HG03139 (cell line): ENCODE measurements at regions not wholly inside any gene's neighbourhood (a gene's known extent, or its start where the extent isn't known, plus 50 kb on each side); places are given as distances from the start of the nearest gene placed in this dataset.
"Not testable (repeated sequence)": the region's sequence is repeated elsewhere in the genome, so short reads cannot be mapped to it uniquely, and the experiment has no call there.

Source experiments
- ATAC-seq: cut with Tn5 transposase; IDR thresholded peaks from one replicate; pipeline ENCODE4 v1.9.1; 2021; ENCODE audit not compliant: unreplicated experiment

DNA sequence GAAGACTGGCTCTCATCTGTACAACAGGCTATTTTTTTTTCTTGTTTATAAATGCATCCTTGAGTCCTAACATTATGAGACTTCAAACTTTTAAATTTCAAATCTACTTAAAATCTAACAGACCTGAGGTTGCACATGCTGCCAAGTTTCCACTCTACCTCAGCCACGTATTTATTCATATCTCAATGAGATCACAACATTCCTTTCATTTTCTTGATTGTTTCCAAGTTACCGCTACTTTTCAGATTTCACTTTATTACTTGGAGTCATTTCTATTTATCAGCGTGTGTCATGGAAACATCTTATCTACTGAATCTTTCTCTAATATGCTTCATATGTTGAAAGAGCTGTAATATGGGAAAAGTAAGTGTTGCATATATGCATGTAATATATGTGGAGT is 1257.5 kb upstream of the ATXN8OS start:
- ATAC-seq, result no peak

DNA sequence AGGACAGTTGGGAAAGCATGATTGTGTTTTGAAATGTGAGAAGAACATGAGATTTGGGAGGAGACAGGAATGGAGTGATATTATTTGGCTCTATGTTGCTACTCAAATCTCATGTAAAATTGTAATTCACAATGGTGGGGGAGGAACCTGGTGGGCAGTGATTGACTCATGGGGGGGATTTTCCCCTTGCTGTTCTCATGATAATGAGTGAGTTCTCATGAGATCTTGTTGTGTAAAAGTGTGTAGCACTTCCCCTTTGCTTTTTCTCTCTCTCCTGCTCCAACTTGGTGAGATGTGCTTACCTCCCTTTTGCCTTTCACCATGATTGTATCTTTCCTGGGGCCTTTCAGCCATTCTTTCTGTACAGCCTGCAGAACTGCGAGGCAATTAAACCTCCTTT is 1261.0 kb upstream of the ATXN8OS start:
- no peak for ATAC-seq

DNA sequence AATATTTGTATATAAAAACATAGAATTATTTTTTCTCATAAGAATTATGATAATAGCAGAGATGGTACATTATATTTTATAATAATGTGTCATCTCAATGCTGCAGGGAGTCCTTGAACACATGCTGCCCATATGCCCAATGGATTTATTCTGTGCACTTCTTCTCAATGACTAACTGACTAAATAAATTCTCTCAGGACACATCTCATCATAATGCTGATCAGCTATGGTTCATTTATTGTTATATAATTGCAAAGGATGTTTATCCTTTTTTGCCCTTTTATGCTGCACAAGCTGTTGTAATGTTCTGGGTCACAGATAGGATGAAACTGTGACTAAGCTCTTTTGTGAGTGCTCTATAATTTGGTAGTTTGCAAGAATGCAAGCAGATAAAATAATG is 1273.3 kb upstream of the ATXN8OS start:
- ATAC-seq, result no peak

DNA sequence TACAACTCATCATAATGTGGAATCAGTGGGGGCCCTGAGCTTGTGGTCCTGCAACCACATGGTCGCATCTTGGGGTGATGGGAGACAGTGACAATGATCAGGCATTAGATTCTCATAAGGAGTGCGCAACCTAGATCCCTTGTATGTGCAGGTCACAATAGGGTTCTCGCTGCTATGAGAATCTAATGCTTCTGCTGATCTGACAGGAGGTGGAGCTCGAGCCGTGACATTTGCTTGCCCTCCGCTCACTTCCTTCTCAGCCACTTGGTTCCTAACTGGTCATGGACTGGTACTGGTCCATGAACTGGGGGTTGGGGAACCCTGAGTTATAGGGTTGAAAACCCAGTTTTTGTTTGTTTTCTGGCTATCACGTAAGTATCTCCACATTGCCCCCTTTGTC is 1290.9 kb upstream of the ATXN8OS start:
- ATAC-seq, result no peak

DNA sequence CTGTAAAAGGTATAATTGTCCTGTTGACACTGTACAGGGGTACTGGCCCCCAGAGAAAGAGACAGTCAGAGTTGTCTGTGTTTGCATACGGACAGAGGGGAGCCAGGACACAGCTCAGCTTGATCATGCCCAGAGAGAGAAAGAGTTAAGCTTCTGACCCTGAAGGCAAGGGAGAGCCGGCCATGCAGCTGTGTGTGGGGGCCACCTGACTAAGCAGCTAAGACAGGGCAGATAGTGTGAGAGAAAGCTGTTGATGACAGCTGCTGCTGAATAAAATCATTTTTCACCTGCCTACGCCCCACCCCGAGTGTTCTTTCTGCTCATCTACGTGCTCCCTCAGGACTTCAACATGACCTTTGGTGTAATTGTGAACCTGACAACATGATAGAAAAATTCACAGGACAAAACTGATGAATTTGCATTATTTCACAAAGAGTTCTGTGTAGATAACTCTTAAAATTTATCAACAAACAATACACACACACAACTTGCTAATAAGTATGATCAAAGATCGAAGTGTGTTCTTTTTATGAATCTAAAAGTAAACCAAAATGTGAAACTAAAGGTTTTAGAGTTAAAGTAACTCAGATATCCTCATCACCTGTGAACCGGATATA is 1294.3 kb upstream of the ATXN8OS start:
- no peak for ATAC-seq

DNA sequence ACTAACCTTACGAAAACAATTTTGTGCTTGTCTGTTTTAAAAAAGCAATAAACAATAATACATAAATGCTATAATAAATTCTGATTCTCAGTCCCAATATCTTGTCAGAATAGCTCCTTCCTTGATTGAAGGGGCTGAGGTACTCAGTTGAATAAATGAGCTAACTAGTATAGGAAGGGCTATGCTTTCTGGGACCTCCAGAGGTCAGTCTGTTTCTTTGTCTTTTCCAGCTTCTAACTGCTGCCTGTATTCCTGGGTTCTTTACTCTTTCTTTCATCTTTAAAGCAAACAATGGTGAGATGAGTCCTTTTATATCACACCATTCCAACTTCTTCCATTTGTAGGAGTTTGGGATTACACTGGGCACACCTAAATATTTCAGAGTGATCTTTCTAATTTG is 1297.0 kb upstream of the ATXN8OS start:
- no peak for ATAC-seq

DNA sequence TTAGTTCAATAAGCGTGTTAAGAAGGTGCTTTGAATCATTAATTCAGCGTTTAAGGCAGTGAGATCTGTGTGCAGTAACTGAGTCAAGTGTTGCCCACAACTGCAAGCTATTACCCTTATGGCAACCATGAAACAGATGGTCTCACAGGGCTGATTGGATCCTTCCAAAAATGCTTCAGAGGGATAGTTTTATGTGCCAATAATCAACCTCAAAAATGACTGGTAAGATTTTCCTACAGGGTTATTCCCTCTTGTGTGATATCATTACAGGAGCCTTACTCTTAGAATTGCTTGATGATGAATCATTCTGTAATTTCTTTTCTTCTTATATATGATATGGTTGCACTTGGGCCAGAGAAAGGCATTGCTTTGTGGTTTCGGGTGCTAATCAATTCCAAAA is 1299.2 kb upstream of the ATXN8OS start:
- ATAC-seq, result no peak

DNA sequence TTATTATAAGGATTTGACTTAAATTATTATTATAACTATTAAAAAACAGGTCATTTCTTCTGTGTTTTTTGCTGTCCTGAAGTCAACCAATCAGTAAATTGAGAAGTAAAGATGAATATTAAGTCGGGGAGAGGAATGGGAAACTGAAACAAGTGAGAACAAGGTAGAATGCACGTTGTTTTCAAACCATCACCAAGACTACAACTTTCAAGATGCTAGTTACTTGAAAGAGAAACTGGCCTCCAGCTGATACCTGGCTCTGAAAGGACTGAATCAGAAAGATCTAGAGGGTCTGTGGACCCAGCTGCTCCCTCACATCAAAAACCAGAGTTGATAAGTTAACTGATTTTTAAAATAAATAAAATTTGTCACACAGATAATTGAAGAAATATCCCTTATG is 1301.5 kb upstream of the ATXN8OS start:
- ATAC-seq, result no peak

DNA sequence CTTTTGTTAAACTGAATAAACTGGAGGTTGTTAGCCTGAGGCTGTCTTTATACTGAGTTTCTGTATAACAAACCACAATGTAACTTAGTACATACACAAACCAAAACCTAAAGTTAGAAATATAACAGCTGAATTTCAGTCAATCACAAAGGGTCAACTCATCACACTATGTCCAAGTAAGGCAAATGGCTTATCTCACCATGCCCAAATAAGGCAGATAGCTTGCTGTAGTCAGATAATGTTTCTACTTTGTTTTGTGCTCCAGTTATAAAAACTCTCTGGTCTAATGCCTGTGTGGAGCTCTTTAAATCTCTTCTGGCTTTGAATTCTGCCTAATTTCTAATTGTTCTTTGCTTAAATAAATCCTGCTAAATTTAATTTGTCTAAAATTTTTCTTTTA is 1323.4 kb upstream of the ATXN8OS start:
- no peak for ATAC-seq

DNA sequence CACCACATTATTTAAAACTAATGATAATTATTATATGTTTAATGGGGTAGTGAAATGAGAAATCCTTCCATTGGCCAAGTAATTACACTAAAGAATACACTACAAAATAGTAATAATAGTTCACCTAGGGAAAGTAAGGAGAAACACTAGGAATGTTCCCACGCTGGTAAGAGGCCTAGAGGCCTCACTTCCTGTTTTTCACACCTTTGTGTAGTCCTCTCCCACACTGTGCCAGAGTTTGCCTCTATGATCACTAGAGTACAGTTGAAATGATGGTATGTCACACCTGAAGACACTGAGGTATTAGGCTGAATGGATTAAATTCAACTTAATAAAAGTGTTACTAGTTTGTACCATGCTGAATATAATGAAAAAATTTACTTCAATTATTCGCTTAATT is 1348.0 kb upstream of the ATXN8OS start:
- ATAC-seq, result no peak

DNA sequence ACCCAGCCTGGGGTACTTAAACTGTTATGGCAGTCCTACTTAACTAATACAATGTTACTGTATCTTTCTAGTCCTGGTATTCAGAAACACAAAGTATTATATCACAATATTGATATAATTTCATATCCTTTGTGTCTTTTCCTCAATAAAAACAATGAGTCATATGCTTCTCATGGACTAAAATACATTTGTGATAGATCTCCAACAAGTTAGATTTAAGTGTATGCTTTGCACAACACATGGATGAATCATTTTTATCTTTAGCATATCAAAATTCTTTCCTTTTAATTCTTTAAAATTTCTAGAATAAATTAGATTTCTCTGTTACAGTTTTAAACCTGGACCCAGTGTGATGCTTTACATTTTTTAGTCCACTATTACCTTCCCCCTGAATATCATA is 1357.8 kb upstream of the ATXN8OS start:
- no peak for ATAC-seq

DNA sequence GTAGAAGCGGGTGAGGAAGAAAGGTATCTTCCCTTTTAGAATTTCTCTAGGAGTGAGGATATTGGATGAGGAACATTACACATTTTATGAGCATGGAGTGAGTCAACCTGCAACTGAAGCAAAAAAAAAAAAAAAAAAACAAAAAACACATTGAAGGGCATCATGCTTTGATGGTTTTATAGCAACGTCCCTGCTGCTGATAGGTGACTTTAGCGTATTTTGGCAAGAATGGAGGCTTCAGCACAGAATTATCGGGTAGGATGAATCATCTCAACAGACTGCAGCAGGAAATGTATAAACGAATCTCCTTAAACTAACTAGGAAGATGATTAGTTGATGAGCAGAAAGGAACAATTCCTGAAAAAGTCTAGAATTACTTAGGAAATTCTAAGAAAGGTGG is 1359.6 kb upstream of the ATXN8OS start:
- ATAC-seq, result no peak

DNA sequence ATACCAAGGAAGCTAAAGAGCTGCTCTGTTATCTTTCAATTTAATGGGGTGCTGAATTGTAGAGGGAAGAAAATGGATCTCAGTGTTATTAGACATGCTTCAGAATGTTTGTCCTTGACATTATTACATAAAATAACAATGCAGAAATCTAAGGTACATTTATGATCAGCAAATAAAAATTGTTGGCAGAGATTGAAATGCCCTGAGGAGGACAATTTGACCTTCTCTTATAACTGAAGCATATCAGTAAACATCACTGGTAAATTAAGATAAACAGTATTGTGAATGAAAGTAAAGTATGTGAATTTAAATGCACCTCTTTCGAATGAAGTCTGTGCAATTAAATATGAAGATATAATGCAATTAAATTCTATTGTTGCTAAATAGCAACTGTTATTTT is 1362.1 kb upstream of the ATXN8OS start:
- no peak for ATAC-seq

DNA sequence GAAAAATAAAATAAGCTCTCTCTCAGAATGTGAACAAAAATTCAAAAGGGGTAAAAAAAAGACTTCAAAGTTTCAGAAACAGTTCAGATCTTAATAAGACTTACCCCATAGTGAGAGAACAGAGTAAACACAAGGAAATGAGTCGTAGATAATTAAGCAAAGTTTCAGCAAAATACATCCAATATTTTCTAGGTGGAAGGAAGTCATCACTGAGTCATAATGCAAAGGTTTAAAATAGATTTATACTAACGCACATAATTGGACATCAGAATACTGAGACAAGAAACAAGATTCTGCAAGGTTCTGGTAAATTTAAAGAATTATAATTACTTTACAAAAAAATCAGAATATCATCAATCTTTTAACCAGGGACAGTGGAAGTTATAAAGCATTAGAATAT is 1370.7 kb upstream of the ATXN8OS start:
- no peak for ATAC-seq

DNA sequence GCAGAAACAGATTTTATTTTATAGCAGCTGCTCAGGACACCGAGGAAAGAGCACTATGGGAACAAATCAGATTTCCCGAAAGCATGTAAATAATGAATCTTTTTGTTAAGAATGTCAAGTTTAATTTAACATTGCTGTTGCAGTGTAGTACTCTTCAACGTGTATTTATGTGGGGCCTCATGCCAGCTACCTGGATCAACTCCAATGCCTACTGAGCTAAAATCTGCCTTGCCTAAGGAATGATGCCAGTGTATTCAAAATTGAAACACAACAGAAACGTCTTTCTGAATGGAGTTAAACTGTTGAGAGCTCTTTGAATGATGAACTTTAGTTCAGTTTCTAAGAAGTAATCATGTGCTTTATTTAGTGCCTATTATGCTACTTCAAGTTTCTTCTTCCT is 1379.8 kb upstream of the ATXN8OS start:
- no peak for ATAC-seq

DNA sequence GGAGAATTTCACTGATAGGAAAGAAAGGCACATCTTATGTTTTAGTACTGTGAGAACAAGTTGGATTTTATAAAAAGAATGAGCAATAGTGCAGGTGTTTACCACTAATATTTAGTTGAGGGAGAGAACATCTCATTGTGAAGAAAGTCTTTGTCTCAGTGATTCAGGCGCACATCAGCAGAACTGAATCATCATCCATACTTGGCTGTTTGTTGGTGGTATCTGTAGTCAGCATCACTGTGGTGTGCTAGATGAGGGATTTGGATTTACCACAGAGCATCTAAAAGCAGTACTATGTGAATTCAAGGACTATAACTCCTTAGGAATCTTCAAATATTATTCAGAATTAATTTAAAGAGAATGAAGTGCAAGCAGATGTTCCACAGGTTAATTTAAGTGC is 1380.5 kb upstream of the ATXN8OS start:
- ATAC-seq, result no peak

DNA sequence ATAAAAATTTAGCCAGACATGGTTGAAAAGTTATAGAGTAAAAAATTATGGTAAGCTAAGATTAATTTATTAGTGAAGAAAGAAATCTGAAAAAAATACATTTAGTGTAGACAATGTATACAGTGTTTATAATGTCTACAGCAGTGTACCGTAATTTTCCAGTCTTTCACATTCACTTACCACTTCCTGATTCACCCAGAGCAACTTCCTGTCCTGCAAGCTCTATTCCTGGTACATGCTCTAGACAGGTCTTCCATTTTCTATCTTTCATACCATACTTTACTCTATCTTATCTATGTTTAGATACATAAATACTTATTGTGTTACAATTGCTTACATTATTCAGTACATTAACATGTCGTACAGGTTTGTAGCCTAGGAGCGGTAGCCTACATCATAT is 1387.8 kb upstream of the ATXN8OS start:
- ATAC-seq, result no peak

DNA sequence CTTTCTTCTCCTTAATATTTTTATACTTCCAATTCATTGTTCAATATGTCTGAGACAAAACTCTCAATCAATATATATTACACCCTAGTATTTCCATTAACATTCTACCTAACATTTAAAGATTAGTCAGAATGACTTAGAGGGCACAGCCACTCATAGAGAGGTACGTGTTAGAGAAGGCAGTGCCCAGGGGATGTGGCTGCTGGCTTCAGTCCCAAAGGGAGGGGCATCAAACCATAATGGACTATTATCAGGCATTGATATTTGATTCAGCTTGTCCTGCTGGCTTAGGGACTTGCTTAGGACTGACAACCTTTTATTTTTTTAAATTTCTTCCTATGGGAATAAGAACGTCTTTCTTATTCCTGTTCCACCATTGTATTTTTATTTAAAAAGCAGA is 1392.0 kb upstream of the ATXN8OS start:
- no peak for ATAC-seq

DNA sequence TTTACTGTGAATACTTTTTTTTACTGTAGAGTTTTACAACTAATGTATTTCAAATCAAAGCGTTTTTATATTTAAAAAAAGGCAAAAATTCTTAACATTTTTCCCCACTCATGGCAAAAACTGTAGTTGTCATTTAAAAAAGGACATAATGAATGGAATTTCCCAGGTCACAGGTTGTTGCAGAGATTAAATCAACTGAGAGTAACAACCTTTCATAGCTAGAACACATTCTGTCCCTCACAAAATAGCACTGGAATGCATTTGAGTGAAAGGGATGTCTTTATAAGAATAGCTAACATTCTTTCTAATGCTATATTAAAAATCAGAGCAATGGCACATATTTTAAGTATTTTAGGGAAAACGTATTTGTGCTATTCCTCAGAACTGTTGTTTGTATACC is 1393.3 kb upstream of the ATXN8OS start:
- ATAC-seq, result no peak

DNA sequence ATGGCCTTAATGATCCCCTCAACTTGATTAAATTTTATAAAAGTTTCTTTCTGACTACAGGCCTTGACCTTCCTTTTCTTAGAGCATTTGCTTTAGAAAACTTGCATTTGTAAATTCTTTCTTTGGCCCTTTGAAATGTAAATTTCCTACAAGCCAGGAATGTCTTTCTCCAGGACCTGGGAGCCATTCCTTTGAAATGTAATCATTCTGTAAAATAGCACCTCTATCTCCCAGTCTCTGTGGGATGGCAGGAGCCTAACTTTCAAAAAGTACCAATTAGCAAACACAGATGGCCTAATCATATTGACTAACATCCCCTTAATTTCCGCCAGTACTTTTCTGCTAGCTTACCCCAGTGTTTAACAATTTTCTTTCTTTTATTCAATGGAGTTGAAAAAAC is 1394.2 kb upstream of the ATXN8OS start:
- no peak for ATAC-seq

DNA sequence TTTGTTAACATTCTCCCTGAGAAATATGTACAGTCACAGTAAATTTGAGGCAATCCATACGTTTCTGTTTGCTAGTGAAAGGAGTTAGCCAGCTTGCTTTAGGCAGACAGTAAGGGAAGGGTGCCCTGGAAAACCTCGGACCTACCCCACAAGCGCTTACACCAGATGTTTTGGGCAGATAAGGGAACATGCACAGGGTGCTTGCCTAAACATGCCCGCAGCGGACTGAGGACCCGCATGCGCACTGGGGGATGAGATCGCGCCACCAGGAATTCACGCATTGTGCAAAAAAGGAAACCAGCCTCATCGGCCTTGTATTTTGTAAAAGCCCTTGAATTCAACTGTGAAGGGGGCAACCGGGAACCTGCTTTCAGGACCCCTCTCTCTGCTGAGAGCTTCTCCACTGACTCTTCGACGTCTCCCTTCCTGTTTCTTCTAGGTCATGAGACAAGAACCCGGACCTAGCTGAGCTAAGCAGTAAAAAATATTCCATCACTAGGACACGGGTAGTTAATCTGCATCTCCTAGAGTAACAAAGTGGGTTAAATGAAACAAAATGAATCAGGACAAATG is 1399.2 kb upstream of the ATXN8OS start:
- no peak for ATAC-seq

DNA sequence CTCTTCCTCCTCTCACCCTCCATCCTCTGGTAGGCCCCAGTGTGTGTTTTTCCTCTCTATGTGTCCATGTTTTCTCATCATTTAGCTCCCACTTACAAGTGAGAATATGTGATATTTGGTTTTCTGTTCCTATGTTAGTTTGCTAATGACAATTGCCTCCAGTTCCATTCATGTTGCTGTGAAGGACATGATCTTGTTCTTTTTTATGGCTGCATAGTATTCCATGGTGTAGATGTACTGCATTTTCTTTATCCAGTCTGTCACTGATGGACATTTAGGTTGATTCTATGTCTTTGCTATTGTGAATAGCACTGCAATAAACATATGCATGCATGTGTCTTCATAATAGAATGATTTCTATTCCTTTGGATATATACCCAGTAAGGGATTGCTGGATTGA is 1401.6 kb upstream of the ATXN8OS start:
- not testable (repeated sequence) for ATAC-seq

DNA sequence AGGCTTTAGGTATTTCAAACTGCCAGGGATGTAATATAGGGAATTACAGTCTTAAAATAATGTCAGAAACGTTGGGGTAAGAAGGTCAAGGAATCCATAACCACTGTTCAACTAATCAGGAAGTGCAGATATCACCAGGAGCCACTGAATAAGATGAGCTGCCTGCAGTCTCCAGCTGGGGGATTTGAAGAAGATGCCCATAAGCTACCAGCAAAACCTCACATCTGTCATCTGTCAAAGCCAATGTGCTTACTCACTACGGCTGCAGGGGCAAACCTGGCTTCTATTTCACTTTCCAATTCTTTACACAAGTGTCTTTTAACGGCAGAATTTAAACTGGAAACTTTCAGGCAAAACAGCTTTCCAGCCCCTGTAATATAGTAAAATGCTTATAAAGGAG is 1410.1 kb upstream of the ATXN8OS start:
- no peak for ATAC-seq
